Breast epithelium (tissue), 4 donors: ENCODE measurements at regions not wholly inside any gene's neighbourhood (a gene's known extent, or its start where the extent isn't known, plus 50 kb on each side); places are given as distances from the start of the nearest gene placed in this dataset.

ENCODE experiments used
- DNase-seq, 2 donors: peaks; one replicate each; pipeline ENCODE4 v3.0.0-alpha.2; 2019; ENCODE audit warnings: low spot score in 2 of 2
- H3K27ac ChIP-seq, 2 donors: fragments of 200-600 bp; sonication (generic) in 1 of 2; one replicate each; pipeline ENCODE4 v1.5.1; 2016 to 2019; ENCODE audit warnings: mild to moderate bottlenecking in 1 of 2
- H3K27me3 ChIP-seq, 2 donors: fragments of 200-600 bp; sonication (generic) in 1 of 2; one replicate each; pipeline versions ENCODE4 v1.5.1 to v1.6.0; 2017 to 2019; ENCODE audit warnings: control low read depth in 1 of 2, mild to moderate bottlenecking in 1 of 2
- H3K36me3 ChIP-seq: fragments of 200-600 bp; one replicate; pipeline ENCODE4 v1.5.1; 2019
- H3K4me1 ChIP-seq, 2 donors: fragments of 200-600 bp; sonication (generic); one replicate each; pipeline ENCODE4 v1.5.1; 2016 to 2019; ENCODE audit warnings: control low read depth in 1 of 2
- H3K4me3 ChIP-seq, 3 donors: fragments of 200-600 bp; sonication (generic); 1 replicate in 2 of 3; 2 replicates in 1 of 3; pipeline ENCODE4 v1.5.1; 2016 to 2019; ENCODE audit warnings: mild to moderate bottlenecking in 3 of 3, moderate library complexity in 2 of 3
- H3K9me3 ChIP-seq, 2 donors: fragments of 200-600 bp; sonication (generic) in 1 of 2; one replicate each; pipeline ENCODE4 v1.5.1; 2016 to 2019; ENCODE audit warnings: control low read depth in 1 of 2
- CTCF ChIP-seq, 3 donors: fragments of 450-650 bp; IDR thresholded peaks; one replicate each; pipeline ENCODE4 v1.5.1; 2016 to 2017; ENCODE audit warnings: antibody characterized with exemption in 3 of 3, mild to moderate bottlenecking in 3 of 3, moderate library complexity in 3 of 3
- POLR2A ChIP-seq: fragments of 450-650 bp; IDR thresholded peaks from one replicate; pipeline ENCODE4 v1.6.1; 2016; ENCODE audit warnings: antibody characterized with exemption, mild to moderate bottlenecking, moderate library complexity
- POLR2AphosphoS5 ChIP-seq, 3 donors: sonication (generic); formaldehyde crosslinking; IDR thresholded peaks; one replicate each; pipeline ENCODE4 v1.6.1; 2017; ENCODE audit warnings: antibody characterized with exemption in 3 of 3
- intact Hi-C: fragments of 100-400 bp; cut with DNase I; formaldehyde crosslinking; loops from one replicate; pipeline ENCODE4 v1.15.1; 2023; ENCODE audit warnings: low total_unique reads

- DNase-seq: no peak
- intact Hi-C loops: no loop called here
- Histone ChIP-seq H3K9me3 (no peaks in the 10 kb centered on the region), H3K27ac (no peak overlapping the region), H3K4me1 (no peaks in the 10 kb centered on the region), H3K27me3 (no peaks in the 10 kb centered on the region), H3K36me3 (no peaks in the 10 kb centered on the region), H3K4me3 (no peak overlapping the region)
- TF ChIP-seq CTCF (IDR thresholded peaks at IDR 0.05): no peak
Observed at GRCh38 chr14:66311990-66312389, 174.2 kb upstream of the CCDC196 start.

GRCh38 chr14:66312451-66312850, 173.7 kb upstream of the CCDC196 start:
- intact Hi-C loops: no loop called here
- Histone ChIP-seq H3K9me3 (peaks cover 0 to 3% of the 10 kb centered on the region in 2 donors), H3K27ac (no peak overlapping the region), H3K27me3 (no peaks in the 10 kb centered on the region), H3K4me3 (no peak overlapping the region), H3K4me1 (no peaks in the 10 kb centered on the region), H3K36me3 (no peaks in the 10 kb centered on the region)
- TF ChIP-seq CTCF (IDR thresholded peaks at IDR 0.05) (no peak), POLR2A (no peak), POLR2AphosphoS5 (IDR thresholded peaks at IDR 0.05) (no peak)
- no peak for DNase-seq

- Histone ChIP-seq H3K27ac (no peak overlapping the region), H3K36me3 (no peaks in the 10 kb centered on the region), H3K27me3 (no peaks in the 10 kb centered on the region), H3K4me3 (no peak overlapping the region), H3K4me1 (no peaks in the 10 kb centered on the region), H3K9me3 (peaks cover 0 to 18% of the 10 kb centered on the region in 2 donors)
- no peak for TF ChIP-seq CTCF (IDR thresholded peaks at IDR 0.05)
- no peak for TF ChIP-seq POLR2AphosphoS5 (IDR thresholded peaks at IDR 0.05)
- TF ChIP-seq POLR2A: no peak
- DNase-seq: no peak
- intact Hi-C loops: no loop called here
Observed at GRCh38 chr14:66315098-66315497, 171.1 kb upstream of the CCDC196 start.

- Histone ChIP-seq H3K4me3 (no peak overlapping the region), H3K4me1 (no peaks in the 10 kb centered on the region), H3K27ac (no peak overlapping the region), H3K27me3 (no peaks in the 10 kb centered on the region), H3K9me3 (peaks cover 0 to 18% of the 10 kb centered on the region in 2 donors), H3K36me3 (no peaks in the 10 kb centered on the region)
- TF ChIP-seq CTCF (IDR thresholded peaks at IDR 0.05) (no peak), POLR2AphosphoS5 (IDR thresholded peaks at IDR 0.05) (no peak), POLR2A (no peak)
- intact Hi-C loops: no loop called here
- DNase-seq: no peak
Observed at GRCh38 chr14:66315548-66315947, 170.6 kb upstream of the CCDC196 start.

- intact Hi-C loops: no loop called here
- H3K27ac ChIP-seq: no peak overlapping the region
- no peaks in the 10 kb centered on the region for H3K27me3 ChIP-seq
- H3K9me3 ChIP-seq: peaks cover 0 to 14% of the 10 kb centered on the region in 2 donors
- TF ChIP-seq POLR2AphosphoS5 (IDR thresholded peaks at IDR 0.05): no peak
- no peak for TF ChIP-seq CTCF (IDR thresholded peaks at IDR 0.05)
- TF ChIP-seq POLR2A: no peak
- H3K4me1 ChIP-seq: no peaks in the 10 kb centered on the region
- H3K4me3 ChIP-seq: no peak overlapping the region
- DNase-seq: no peak
- H3K36me3 ChIP-seq: no peaks in the 10 kb centered on the region
Observed at GRCh38 chr14:66322564-66322963, 163.6 kb upstream of the CCDC196 start.
